A673 (cell line): ENCODE measurements at regions not wholly inside any gene's neighbourhood (a gene's known extent, or its start where the extent isn't known, plus 50 kb on each side); places are given as distances from the start of the nearest gene placed in this dataset.

ENCODE experiments used
- BruUV-seq: library from RNA; stranded (reverse); fragments of 400-500 nt; replicated peaks from 2 replicates; lab custom pipeline; 2021; lab: Mats Ljungman, UMichigan
- CTCF ChIA-PET: fragments of 300-600 bp; sonication (Branson Sonifier 250); formaldehyde crosslinking; loops from one replicate; lab custom pipeline; 2022; ENCODE audit warnings: antibody characterized with exemption; lab: Charles Lee
- POLR2A ChIA-PET: fragments of 300-600 bp; sonication (Branson Sonifier 250); formaldehyde crosslinking; loops from one replicate; lab custom pipeline; 2022; ENCODE audit warnings: antibody characterized with exemption; ENCODE audit not compliant: low non-redundant PET; lab: Charles Lee
- DNase-seq: peaks from one replicate; pipeline ENCODE4 v3.0.0-alpha.2; 2015; ENCODE audit warnings: low spot score
- H3K27ac ChIP-seq: fragments of 200-600 bp; sonication (generic); 2 replicates; pipeline ENCODE4 v1.5.1; 2016; ENCODE audit warnings: mixed run types, low read depth, mild to moderate bottlenecking, mixed read lengths, antibody characterized with exemption, low read length; ENCODE audit not compliant: poor library complexity, severe bottlenecking
- H3K27me3 ChIP-seq: fragments of 200-600 bp; sonication (generic); replicated peaks from 2 replicates; pipeline ENCODE4 v1.6.1; 2017; ENCODE audit warnings: mixed run types, low read depth, mild to moderate bottlenecking, mixed read lengths, antibody characterized with exemption, low read length; ENCODE audit not compliant: insufficient read depth, poor library complexity
- H3K36me3 ChIP-seq: fragments of 200-600 bp; sonication (generic); 2 replicates; pipeline ENCODE4 v1.6.1; 2016; ENCODE audit warnings: mixed run types, mild to moderate bottlenecking, mixed read lengths, antibody characterized with exemption, low read length; ENCODE audit not compliant: insufficient read depth, poor library complexity, severe bottlenecking
- H3K4me1 ChIP-seq: fragments of 200-600 bp; sonication (generic); 2 replicates; pipeline ENCODE4 v1.6.1; 2017; ENCODE audit warnings: mixed run types, mild to moderate bottlenecking, mixed read lengths, antibody characterized with exemption, low read length; ENCODE audit not compliant: insufficient read depth, poor library complexity, severe bottlenecking
- H3K4me3 ChIP-seq: fragments of 200-600 bp; sonication (generic); 2 replicates; pipeline ENCODE4 v1.5.1; 2016; ENCODE audit warnings: low read depth, mixed run types, mild to moderate bottlenecking, mixed read lengths, low read length; ENCODE audit not compliant: poor library complexity, severe bottlenecking
- H3K9me3 ChIP-seq: fragments of 200-600 bp; sonication (generic); 2 replicates; pipeline ENCODE4 v1.6.1; 2016; ENCODE audit warnings: mixed run types, low read depth, mild to moderate bottlenecking, mixed read lengths, antibody characterized with exemption, low read length; ENCODE audit not compliant: poor library complexity, severe bottlenecking
- CTCF ChIP-seq: fragments of 300-800, 200-600 bp; sonication (generic); conservative IDR thresholded peaks from 2 replicates; pipeline ENCODE4 v1.5.1; 2017; ENCODE audit warnings: low read depth, mild to moderate bottlenecking, antibody characterized with exemption, low read length, moderate library complexity, mixed read lengths
- EZH2 ChIP-seq: fragments of 200-600 bp; sonication (generic); IDR thresholded peaks from 2 replicates; pipeline ENCODE4 v1.6.1; 2017; ENCODE audit warnings: borderline replicate concordance, low read depth, mild to moderate bottlenecking, mixed read lengths, antibody characterized with exemption, low read length; ENCODE audit not compliant: poor library complexity, severe bottlenecking
- intact Hi-C: fragments of 100-400 bp; cut with micrococcal nuclease; formaldehyde crosslinking; loops from one replicate; pipeline ENCODE4 v1.10.0; 2022; ENCODE audit not compliant: unreplicated experiment

GRCh38 chr3:193816028-193816395 lies 223.0 kb downstream of the OPA1 start:
- H3K36me3 ChIP-seq = no peaks in the 10 kb centered on the region
- no peak overlapping the region for H3K27ac ChIP-seq
- TF ChIP-seq EZH2 = no peak
- TF ChIP-seq CTCF = no peak
- no TSS peak for BruUV-seq
- POLR2A ChIA-PET = no interaction called here
- H3K27me3 ChIP-seq = no peaks in the 10 kb centered on the region
- H3K4me1 ChIP-seq = peaks cover 38% of the 10 kb centered on the region
- intact Hi-C loops = no loop called here
- DNase-seq = no peak
- CTCF ChIA-PET = interaction anchor here (1.0 kb wide), 1 partner anchor 500 kb away, joined by 5 read pairs; no protein-coding TSS in a partner anchor
- H3K4me3 ChIP-seq = no peak overlapping the region
- no peaks in the 10 kb centered on the region for H3K9me3 ChIP-seq

- Histone ChIP-seq H3K9me3 (no peaks in the 10 kb centered on the region), H3K4me3 (no peak overlapping the region), H3K27me3 (no peaks in the 10 kb centered on the region), H3K4me1 (peaks cover 38% of the 10 kb centered on the region), H3K27ac (peak overlapping the region; percentile 49), H3K36me3 (no peaks in the 10 kb centered on the region)
- no TSS peak for BruUV-seq
- TF ChIP-seq CTCF (no peak), EZH2 (no peak)
- POLR2A ChIA-PET = no interaction called here
- CTCF ChIA-PET = interaction anchor here (1.0 kb wide), 1 partner anchor 499 kb away, joined by 5 read pairs; no protein-coding TSS in a partner anchor
- intact Hi-C loops = no loop called here
- peak; percentile 84 for DNase-seq
Observed at GRCh38 chr3:193816656-193817311, 223.8 kb downstream of the OPA1 start.

- ChIA-PET CTCF (no interaction called here), POLR2A (no interaction called here)
- Histone ChIP-seq H3K9me3 (no peaks in the 10 kb centered on the region), H3K27ac (no peak overlapping the region), H3K27me3 (no peaks in the 10 kb centered on the region), H3K4me1 (peaks cover 18% of the 10 kb centered on the region), H3K36me3 (no peaks in the 10 kb centered on the region), H3K4me3 (no peak overlapping the region)
- intact Hi-C loops = no loop called here
- no peak for DNase-seq
- BruUV-seq = no TSS peak
- TF ChIP-seq CTCF = no peak
- TF ChIP-seq EZH2 = no peak
Observed at GRCh38 chr3:193819117-193820010, 226.4 kb downstream of the OPA1 start.
